ENCODE measurements at regions not wholly inside any gene's neighbourhood (a gene's known extent, or its start where the extent isn't known, plus 50 kb on each side); places are given as distances from the start of the nearest gene placed in this dataset.

DNA sequence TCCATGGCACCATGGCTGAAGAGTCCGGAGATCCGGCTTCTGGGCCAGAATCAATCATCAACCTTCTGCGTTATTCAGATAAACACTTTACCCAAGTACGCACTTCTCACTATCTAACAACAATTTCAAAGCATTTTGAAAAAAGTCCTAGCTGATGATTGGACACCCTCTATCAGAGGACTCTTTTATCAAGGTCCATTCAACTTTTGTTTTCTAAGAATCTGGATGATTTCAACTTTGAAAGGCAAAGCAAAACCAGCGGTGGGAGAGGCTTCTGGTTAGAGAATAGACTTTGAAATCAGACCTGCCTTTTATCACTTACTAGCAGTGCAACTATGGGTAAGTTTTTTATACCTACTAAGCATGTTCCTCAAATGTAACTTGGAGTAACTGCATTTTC, 293.6 kb upstream of the TNP1 start:
- in situ Hi-C loops (cut with HindIII; ENCODE audit: low pct_unique_long_range_greater_than_20kb, low sequenced_read_pairs), result no loop called here
- ChIA-PET CTCF (no interaction called here), POLR2A (interaction anchor here (0.7 kb wide), 1 partner anchor 103 kb away, joined by 3 read pairs; no protein-coding TSS in a partner anchor)
- DNase-seq (ENCODE audit: low read depth, low spot score) (no peak), ATAC-seq (no peak)
- BruUV-seq (replicated peaks), result no TSS peak
- Histone ChIP-seq H3K4me3 (ENCODE audit: low read depth in 2 of 2, low read length in 2 of 2) (no peak overlapping the region), H3K27me3 (ENCODE audit: control insufficient read depth, insufficient read depth, low read length) (no peaks in the 10 kb centered on the region), H3K9me3 (ENCODE audit: control insufficient read depth, insufficient read depth, low read depth, low read length) (no peaks in the 10 kb centered on the region), H3K36me3 (ENCODE audit: control insufficient read depth, insufficient read depth, low read length) (no peaks in the 10 kb centered on the region), H3K4me1 (ENCODE audit: control insufficient read depth, insufficient read depth, low read length) (no peaks in the 10 kb centered on the region), H3K27ac (ENCODE audit: low read length) (no peak overlapping the region)
- intact Hi-C loops (cut with micrococcal nuclease; ENCODE audit: unreplicated experiment), result no loop called here
- TF ChIP-seq, protein P1, sequence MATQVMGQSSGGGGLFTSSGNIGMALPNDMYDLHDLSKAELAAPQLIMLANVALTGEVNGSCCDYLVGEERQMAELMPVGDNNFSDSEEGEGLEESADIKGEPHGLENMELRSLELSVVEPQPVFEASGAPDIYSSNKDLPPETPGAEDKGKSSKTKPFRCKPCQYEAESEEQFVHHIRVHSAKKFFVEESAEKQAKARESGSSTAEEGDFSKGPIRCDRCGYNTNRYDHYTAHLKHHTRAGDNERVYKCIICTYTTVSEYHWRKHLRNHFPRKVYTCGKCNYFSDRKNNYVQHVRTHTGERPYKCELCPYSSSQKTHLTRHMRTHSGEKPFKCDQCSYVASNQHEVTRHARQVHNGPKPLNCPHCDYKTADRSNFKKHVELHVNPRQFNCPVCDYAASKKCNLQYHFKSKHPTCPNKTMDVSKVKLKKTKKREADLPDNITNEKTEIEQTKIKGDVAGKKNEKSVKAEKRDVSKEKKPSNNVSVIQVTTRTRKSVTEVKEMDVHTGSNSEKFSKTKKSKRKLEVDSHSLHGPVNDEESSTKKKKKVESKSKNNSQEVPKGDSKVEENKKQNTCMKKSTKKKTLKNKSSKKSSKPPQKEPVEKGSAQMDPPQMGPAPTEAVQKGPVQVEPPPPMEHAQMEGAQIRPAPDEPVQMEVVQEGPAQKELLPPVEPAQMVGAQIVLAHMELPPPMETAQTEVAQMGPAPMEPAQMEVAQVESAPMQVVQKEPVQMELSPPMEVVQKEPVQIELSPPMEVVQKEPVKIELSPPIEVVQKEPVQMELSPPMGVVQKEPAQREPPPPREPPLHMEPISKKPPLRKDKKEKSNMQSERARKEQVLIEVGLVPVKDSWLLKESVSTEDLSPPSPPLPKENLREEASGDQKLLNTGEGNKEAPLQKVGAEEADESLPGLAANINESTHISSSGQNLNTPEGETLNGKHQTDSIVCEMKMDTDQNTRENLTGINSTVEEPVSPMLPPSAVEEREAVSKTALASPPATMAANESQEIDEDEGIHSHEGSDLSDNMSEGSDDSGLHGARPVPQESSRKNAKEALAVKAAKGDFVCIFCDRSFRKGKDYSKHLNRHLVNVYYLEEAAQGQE (IDR thresholded peaks at IDR 0.05; ENCODE audit: insufficient read depth in 1 of 2, low read depth in 2 of 2, low read length in 1 of 2), result no peak
- TF ChIP-seq POLR2AphosphoS5 (IDR thresholded peaks at IDR 0.05; ENCODE audit: low read depth, low read length) (no peak), CTCF (IDR thresholded peaks at IDR 0.05) (no peak), TCF7L2 (IDR thresholded peaks at IDR 0.05; ENCODE audit: low read depth, low read length) (no peak), SIN3A (IDR thresholded peaks at IDR 0.05; ENCODE audit: borderline replicate concordance, insufficient read depth, low read depth, low read length) (no peak)

DNA sequence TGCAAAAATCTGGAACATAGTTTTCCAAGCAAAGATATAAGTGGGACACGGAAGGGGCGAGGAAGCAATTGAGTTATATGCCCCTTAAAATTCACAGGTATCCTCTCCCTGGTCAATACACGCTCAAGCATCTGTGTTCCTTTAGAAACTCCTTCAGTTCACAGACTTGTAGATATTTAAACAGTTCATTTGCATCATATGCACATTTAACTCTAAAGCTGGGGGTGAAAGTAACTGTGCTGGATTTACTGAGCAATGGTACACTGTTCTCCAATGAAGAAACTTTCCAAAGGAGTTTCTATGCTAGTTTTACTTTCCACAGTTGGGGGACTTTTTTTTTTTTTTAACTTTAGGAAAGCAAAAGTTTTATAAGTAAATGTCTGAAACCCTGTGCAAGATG, 293.0 kb upstream of the TNP1 start:
- in situ Hi-C loops (cut with HindIII; ENCODE audit: low pct_unique_long_range_greater_than_20kb, low sequenced_read_pairs) (no loop called here), intact Hi-C loops (cut with micrococcal nuclease; ENCODE audit: unreplicated experiment) (no loop called here)
- ChIA-PET CTCF (no interaction called here), POLR2A (interaction anchor here (0.7 kb wide), 1 partner anchor 103 kb away, joined by 3 read pairs; no protein-coding TSS in a partner anchor)
- Histone ChIP-seq H3K4me1 (ENCODE audit: control insufficient read depth, insufficient read depth, low read length) (no peaks in the 10 kb centered on the region), H3K36me3 (ENCODE audit: control insufficient read depth, insufficient read depth, low read length) (no peaks in the 10 kb centered on the region), H3K27ac (ENCODE audit: low read length) (no peak overlapping the region), H3K4me3 (ENCODE audit: low read depth in 2 of 2, low read length in 2 of 2) (no peak overlapping the region), H3K9me3 (ENCODE audit: control insufficient read depth, insufficient read depth, low read depth, low read length) (no peaks in the 10 kb centered on the region), H3K27me3 (ENCODE audit: control insufficient read depth, insufficient read depth, low read length) (no peaks in the 10 kb centered on the region)
- no peak for TF ChIP-seq POLR2AphosphoS5 (IDR thresholded peaks at IDR 0.05; ENCODE audit: low read depth, low read length)
- TF ChIP-seq, protein P1 (IDR thresholded peaks at IDR 0.05; ENCODE audit: insufficient read depth in 1 of 2, low read depth in 2 of 2, low read length in 1 of 2), result no peak
- TF ChIP-seq SIN3A (IDR thresholded peaks at IDR 0.05; ENCODE audit: borderline replicate concordance, insufficient read depth, low read depth, low read length), result no peak
- TF ChIP-seq TCF7L2 (IDR thresholded peaks at IDR 0.05; ENCODE audit: low read depth, low read length), result no peak
- no peak for TF ChIP-seq CTCF (IDR thresholded peaks at IDR 0.05)
- ATAC-seq, result no peak
- no TSS peak for BruUV-seq (replicated peaks)
- DNase-seq (ENCODE audit: low read depth, low spot score), result no peak

Data from Panc1 (cell line).